ENCODE measurements at regions not wholly inside any gene's neighbourhood (a gene's known extent, or its start where the extent isn't known, plus 50 kb on each side); places are given as distances from the start of the nearest gene placed in this dataset.

- H3K36me3 ChIP-seq (ENCODE audit: insufficient read depth, low read length), result no peaks in the 10 kb centered on the region
- no peak overlapping the region for H2AFZ ChIP-seq (ENCODE audit: low read depth, low read length)
- TF ChIP-seq EZH2 (IDR thresholded peaks at IDR 0.05; ENCODE audit: borderline replicate concordance, low read depth, low read length, severe bottlenecking) (no peak), CTCF (IDR thresholded peaks at IDR 0.05; ENCODE audit: borderline replicate concordance, extremely low read depth, low read length, poor library complexity, severe bottlenecking) (no peak)
- no peak for DNase-seq
- no peak overlapping the region for H3K4me3 ChIP-seq (ENCODE audit: low read depth in 1 of 2, low read length in 2 of 2)
- H3K79me2 ChIP-seq (ENCODE audit: insufficient read depth, low read length), result no peaks in the 10 kb centered on the region
- H3K4me2 ChIP-seq (ENCODE audit: insufficient read depth, low read length), result no peak overlapping the region
- H3K9me3 ChIP-seq (ENCODE audit: insufficient read depth, low read length, severe bottlenecking), result no peaks in the 10 kb centered on the region
- H4K20me1 ChIP-seq (ENCODE audit: insufficient read depth, low read length), result no peaks in the 10 kb centered on the region
- H3K27me3 ChIP-seq (ENCODE audit: insufficient read depth, low read length, poor library complexity), result peaks cover 2% of the 10 kb centered on the region
- no peaks in the 10 kb centered on the region for H3K4me1 ChIP-seq (ENCODE audit: insufficient read depth, low read length)
- H3K9ac ChIP-seq (ENCODE audit: low read depth, low read length), result no peak overlapping the region
- H3K27ac ChIP-seq (ENCODE audit: low read length), result no peak overlapping the region
- no peak for ATAC-seq (ENCODE audit: insufficient read depth, low read depth)
These were observed 193.9 kb upstream of the SUCLG2 start for GRCh38 chr3:67848299-67848698.

DNA sequence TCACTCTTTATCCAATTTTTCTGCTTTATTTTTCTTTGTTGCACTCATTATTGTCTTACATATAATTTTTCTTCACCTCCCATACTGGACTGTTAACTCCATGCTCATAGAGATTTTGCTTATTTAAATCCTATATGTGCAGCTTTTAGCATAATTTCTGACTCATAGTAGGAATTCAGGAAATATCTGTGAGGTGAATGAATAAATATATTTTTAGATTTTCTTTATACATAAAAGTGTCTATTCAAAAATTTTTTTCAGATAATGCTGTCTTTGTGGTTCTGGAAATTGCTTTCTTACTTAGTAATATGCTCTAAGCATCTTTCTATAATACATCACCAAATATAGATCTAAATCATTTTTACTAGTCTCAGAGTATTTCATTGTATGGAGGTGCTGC, 191.8 kb upstream of the SUCLG2 start:
- ATAC-seq (ENCODE audit: insufficient read depth, low read depth) (no peak), DNase-seq (no peak)
- H3K27ac ChIP-seq (ENCODE audit: low read length), result no peak overlapping the region
- no peaks in the 10 kb centered on the region for H3K36me3 ChIP-seq (ENCODE audit: insufficient read depth, low read length)
- no peak for TF ChIP-seq EZH2 (IDR thresholded peaks at IDR 0.05; ENCODE audit: borderline replicate concordance, low read depth, low read length, severe bottlenecking)
- TF ChIP-seq CTCF (IDR thresholded peaks at IDR 0.05; ENCODE audit: borderline replicate concordance, extremely low read depth, low read length, poor library complexity, severe bottlenecking), result no peak
- no peaks in the 10 kb centered on the region for H3K79me2 ChIP-seq (ENCODE audit: insufficient read depth, low read length)
- no peak overlapping the region for H3K9ac ChIP-seq (ENCODE audit: low read depth, low read length)
- no peak overlapping the region for H3K4me3 ChIP-seq (ENCODE audit: low read depth in 1 of 2, low read length in 2 of 2)
- no peaks in the 10 kb centered on the region for H4K20me1 ChIP-seq (ENCODE audit: insufficient read depth, low read length)
- no peak overlapping the region for H2AFZ ChIP-seq (ENCODE audit: low read depth, low read length)
- H3K9me3 ChIP-seq (ENCODE audit: insufficient read depth, low read length, severe bottlenecking), result no peaks in the 10 kb centered on the region
- H3K4me2 ChIP-seq (ENCODE audit: insufficient read depth, low read length), result no peak overlapping the region
- peaks cover 2% of the 10 kb centered on the region for H3K27me3 ChIP-seq (ENCODE audit: insufficient read depth, low read length, poor library complexity)
- no peaks in the 10 kb centered on the region for H3K4me1 ChIP-seq (ENCODE audit: insufficient read depth, low read length)

- H3K27ac ChIP-seq (ENCODE audit: low read length), result no peak overlapping the region
- no peak for DNase-seq
- ATAC-seq (ENCODE audit: insufficient read depth, low read depth), result no peak
These were observed 178.4 kb upstream of the SUCLG2 start for GRCh38 chr3:67832817-67833216.

More at GRCh38 chr3:67832817-67833216, 178.4 kb upstream of the SUCLG2 start:
- Histone ChIP-seq H3K9ac (ENCODE audit: low read depth, low read length) (no peak overlapping the region), H3K27me3 (ENCODE audit: insufficient read depth, low read length, poor library complexity) (no peaks in the 10 kb centered on the region), H3K36me3 (ENCODE audit: insufficient read depth, low read length) (no peaks in the 10 kb centered on the region), H4K20me1 (ENCODE audit: insufficient read depth, low read length) (no peaks in the 10 kb centered on the region), H3K9me3 (ENCODE audit: insufficient read depth, low read length, severe bottlenecking) (no peaks in the 10 kb centered on the region), H2AFZ (ENCODE audit: low read depth, low read length) (no peak overlapping the region), H3K4me1 (ENCODE audit: insufficient read depth, low read length) (no peaks in the 10 kb centered on the region), H3K79me2 (ENCODE audit: insufficient read depth, low read length) (no peaks in the 10 kb centered on the region), H3K4me2 (ENCODE audit: insufficient read depth, low read length) (no peak overlapping the region), H3K4me3 (ENCODE audit: low read depth in 1 of 2, low read length in 2 of 2) (no peak overlapping the region)
- TF ChIP-seq EZH2 (IDR thresholded peaks at IDR 0.05; ENCODE audit: borderline replicate concordance, low read depth, low read length, severe bottlenecking), result no peak
- no peak for TF ChIP-seq CTCF (IDR thresholded peaks at IDR 0.05; ENCODE audit: borderline replicate concordance, extremely low read depth, low read length, poor library complexity, severe bottlenecking)

Measured in DND-41 (cell line).